ENCODE measurements at regions not wholly inside any gene's neighbourhood (a gene's known extent, or its start where the extent isn't known, plus 50 kb on each side); places are given as distances from the start of the nearest gene placed in this dataset.

GRCh38 chr9:134494905-134495304 lies 146.7 kb upstream of the COL5A1 start:
- Histone ChIP-seq H2AFZ (replicated peaks; ENCODE audit: low read length, poor library complexity) (peak overlapping the region; percentile 32), H3K4ac (ENCODE audit: low read depth, low read length) (no peak overlapping the region; the same call in 1 of the 2 replicates), H2AK5ac (ENCODE audit: low read depth, low read length) (peak overlapping the region; percentile 87), H3K36me3 (ENCODE audit: control insufficient read depth, insufficient read depth, low read length) (no peaks in the 10 kb centered on the region), H3K9me1 (ENCODE audit: insufficient read depth, low read length) (peaks cover 8% of the 10 kb centered on the region), H2BK120ac (ENCODE audit: low read depth, low read length) (peak overlapping the region; percentile 29; the same call in 1 of the 2 replicates), H3K56ac (ENCODE audit: extremely low read depth, insufficient read depth, low read length) (no peak overlapping the region), H4K91ac (ENCODE audit: insufficient read depth, low read depth, low read length) (no peak overlapping the region), H3K4me3 (ENCODE audit: insufficient read depth, low read depth, low read length) (no peak overlapping the region), H3K18ac (ENCODE audit: low read depth, low read length) (no peak overlapping the region), H4K20me1 (ENCODE audit: insufficient read depth, low read length) (no peaks in the 10 kb centered on the region), H3K4me2 (ENCODE audit: low read depth, low read length) (no peak overlapping the region), H3K23ac (ENCODE audit: low read depth, low read length) (no peak overlapping the region), H3K14ac (replicated peaks; ENCODE audit: low read depth, low read length) (no peak overlapping the region), H3K9me3 (ENCODE audit: control insufficient read depth, insufficient read depth, low read length) (no peaks in the 10 kb centered on the region), H4K5ac (ENCODE audit: low read depth, low read length) (no peak overlapping the region), H3K27me3 (ENCODE audit: control insufficient read depth, insufficient read depth, low read length) (no peaks in the 10 kb centered on the region), H2AK9ac (replicated peaks; ENCODE audit: low read depth, low read length, poor library complexity) (no peak overlapping the region), H2BK15ac (ENCODE audit: low read depth, low read length) (no peak overlapping the region), H3K4me1 (ENCODE audit: control insufficient read depth, insufficient read depth, low read length) (peaks cover 24% of the 10 kb centered on the region), H3K9ac (ENCODE audit: low read depth, low read length) (no peak overlapping the region), H2BK5ac (ENCODE audit: low read depth, low read length, poor library complexity, severe bottlenecking) (no peak overlapping the region), H4K8ac (ENCODE audit: low read depth in 2 of 2, low read length in 2 of 2) (no peak overlapping the region), H3K79me1 (ENCODE audit: low read depth in 1 of 2, low read length in 2 of 2) (no peaks in the 10 kb centered on the region; a peak in 1 of 4 replicates), H2BK20ac (ENCODE audit: low read depth, low read length) (no peak overlapping the region), H3K27ac (ENCODE audit: insufficient read depth, low read length) (no peak overlapping the region)
- no CpG with 5 or more reads among the region's 11 CpGs for WGBS, 2 experiments (ENCODE audit: extremely low coverage in 2 of 2, insufficient read length in 1 of 2)
- in situ Hi-C loops (cut with MboI; ENCODE audit: low sequenced_read_pairs) (no loop called here), intact Hi-C loops (cut with micrococcal nuclease) (no loop called here), dilution Hi-C loops (cut with HindIII; ENCODE audit: low sequenced_read_pairs, unreplicated experiment) (no loop called here)
- ATAC-seq (ENCODE audit: low read depth) = no peak
- DNase-seq = no peak
- ChIA-PET CTCF (no interaction called here), POLR2A (ENCODE audit: unreplicated experiment) (no interaction called here)
- TF ChIP-seq USF2 (IDR thresholded peaks at IDR 0.05; ENCODE audit: low read depth, low read length) (no peak), RAD21 (IDR thresholded peaks at IDR 0.05; ENCODE audit: low read length) (no peak), ELK1 (IDR thresholded peaks at IDR 0.05; ENCODE audit: borderline replicate concordance, low read depth, low read length) (no peak), RCOR1 (IDR thresholded peaks at IDR 0.05; ENCODE audit: insufficient replicate concordance, low read length) (no peak), MAFK (IDR thresholded peaks at IDR 0.05; ENCODE audit: low read depth, low read length) (no peak), NFE2L2 (IDR thresholded peaks at IDR 0.05; ENCODE audit: low read depth, low read length) (no peak), FOS (IDR thresholded peaks at IDR 0.05; ENCODE audit: low read depth, low read length) (no peak), BHLHE40 (IDR thresholded peaks at IDR 0.05; ENCODE audit: low read depth, low read length) (no peak), MAZ (IDR thresholded peaks at IDR 0.05; ENCODE audit: borderline replicate concordance, low read depth, low read length) (no peak), CHD1 (IDR thresholded peaks at IDR 0.05; ENCODE audit: low read depth, low read length) (no peak)
- no TSS peak for BruUV-seq (replicated peaks)

Measured in IMR-90 (cell line).